GM23248 (cell line): ENCODE measurements at regions not wholly inside any gene's neighbourhood (a gene's known extent, or its start where the extent isn't known, plus 50 kb on each side); places are given as distances from the start of the nearest gene placed in this dataset.

ENCODE experiments used
- EZH2 ChIP-seq: fragments of 200-600 bp; sonication (generic); IDR thresholded peaks from 2 replicates; pipeline ENCODE4 v1.6.1; 2018; ENCODE audit warnings: antibody characterized with exemption, mild to moderate bottlenecking; ENCODE audit not compliant: insufficient read depth, poor library complexity, severe bottlenecking
- EZH2phosphoT487 ChIP-seq: fragments of 200-600 bp; sonication (generic); IDR thresholded peaks from 2 replicates; pipeline ENCODE4 v1.6.1; 2018; ENCODE audit warnings: antibody characterized with exemption, moderate library complexity, mild to moderate bottlenecking, low read depth; ENCODE audit not compliant: insufficient read depth

GRCh38 chr5:120817044-120817985 lies 353.2 kb downstream of the PRR16 start:
- TF ChIP-seq EZH2 = no peak
- no peak for TF ChIP-seq EZH2phosphoT487
